ENCODE measurements at regions not wholly inside any gene's neighbourhood (a gene's known extent, or its start where the extent isn't known, plus 50 kb on each side); places are given as distances from the start of the nearest gene placed in this dataset.

DNA sequence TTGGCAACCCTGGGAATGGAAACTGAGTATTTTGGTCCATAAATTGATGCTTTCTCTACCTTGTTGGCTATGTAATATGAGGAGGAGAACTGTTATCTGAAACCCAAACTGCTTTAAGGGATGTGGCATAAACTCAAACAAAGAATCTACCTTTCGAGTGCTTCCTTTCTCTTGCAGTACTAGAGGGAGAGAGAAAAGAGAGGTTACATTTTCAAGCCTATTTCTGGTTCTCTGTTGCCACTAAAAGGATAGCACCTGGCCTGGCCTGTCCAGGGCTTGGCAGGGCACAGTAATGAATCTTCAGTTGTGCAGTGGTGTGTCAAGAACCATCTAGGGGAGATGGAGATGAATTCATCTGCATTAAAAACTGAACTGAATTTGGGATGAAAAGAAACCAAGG, 308.6 kb downstream of the PTTG2 start:
- TF ChIP-seq, protein P1, sequence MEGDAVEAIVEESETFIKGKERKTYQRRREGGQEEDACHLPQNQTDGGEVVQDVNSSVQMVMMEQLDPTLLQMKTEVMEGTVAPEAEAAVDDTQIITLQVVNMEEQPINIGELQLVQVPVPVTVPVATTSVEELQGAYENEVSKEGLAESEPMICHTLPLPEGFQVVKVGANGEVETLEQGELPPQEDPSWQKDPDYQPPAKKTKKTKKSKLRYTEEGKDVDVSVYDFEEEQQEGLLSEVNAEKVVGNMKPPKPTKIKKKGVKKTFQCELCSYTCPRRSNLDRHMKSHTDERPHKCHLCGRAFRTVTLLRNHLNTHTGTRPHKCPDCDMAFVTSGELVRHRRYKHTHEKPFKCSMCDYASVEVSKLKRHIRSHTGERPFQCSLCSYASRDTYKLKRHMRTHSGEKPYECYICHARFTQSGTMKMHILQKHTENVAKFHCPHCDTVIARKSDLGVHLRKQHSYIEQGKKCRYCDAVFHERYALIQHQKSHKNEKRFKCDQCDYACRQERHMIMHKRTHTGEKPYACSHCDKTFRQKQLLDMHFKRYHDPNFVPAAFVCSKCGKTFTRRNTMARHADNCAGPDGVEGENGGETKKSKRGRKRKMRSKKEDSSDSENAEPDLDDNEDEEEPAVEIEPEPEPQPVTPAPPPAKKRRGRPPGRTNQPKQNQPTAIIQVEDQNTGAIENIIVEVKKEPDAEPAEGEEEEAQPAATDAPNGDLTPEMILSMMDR (conservative IDR thresholded peaks at IDR 0.05; ENCODE audit: low read depth, low read length), result no peak
- TF ChIP-seq MXI1 (IDR thresholded peaks at IDR 0.05; ENCODE audit: borderline replicate concordance, low read depth, low read length) (no peak), POLR2A (IDR thresholded peaks at IDR 0.05; ENCODE audit: low read depth, low read length) (no peak), RFX5 (IDR thresholded peaks at IDR 0.05; ENCODE audit: low read depth, low read length) (no peak), MAFK (IDR thresholded peaks at IDR 0.05; ENCODE audit: low read depth, low read length) (no peak)
- TF ChIP-seq, protein P2, sequence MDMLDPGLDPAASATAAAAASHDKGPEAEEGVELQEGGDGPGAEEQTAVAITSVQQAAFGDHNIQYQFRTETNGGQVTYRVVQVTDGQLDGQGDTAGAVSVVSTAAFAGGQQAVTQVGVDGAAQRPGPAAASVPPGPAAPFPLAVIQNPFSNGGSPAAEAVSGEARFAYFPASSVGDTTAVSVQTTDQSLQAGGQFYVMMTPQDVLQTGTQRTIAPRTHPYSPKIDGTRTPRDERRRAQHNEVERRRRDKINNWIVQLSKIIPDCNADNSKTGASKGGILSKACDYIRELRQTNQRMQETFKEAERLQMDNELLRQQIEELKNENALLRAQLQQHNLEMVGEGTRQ (IDR thresholded peaks at IDR 0.05; ENCODE audit: low read depth, low read length), result no peak
- TF ChIP-seq, protein P3, sequence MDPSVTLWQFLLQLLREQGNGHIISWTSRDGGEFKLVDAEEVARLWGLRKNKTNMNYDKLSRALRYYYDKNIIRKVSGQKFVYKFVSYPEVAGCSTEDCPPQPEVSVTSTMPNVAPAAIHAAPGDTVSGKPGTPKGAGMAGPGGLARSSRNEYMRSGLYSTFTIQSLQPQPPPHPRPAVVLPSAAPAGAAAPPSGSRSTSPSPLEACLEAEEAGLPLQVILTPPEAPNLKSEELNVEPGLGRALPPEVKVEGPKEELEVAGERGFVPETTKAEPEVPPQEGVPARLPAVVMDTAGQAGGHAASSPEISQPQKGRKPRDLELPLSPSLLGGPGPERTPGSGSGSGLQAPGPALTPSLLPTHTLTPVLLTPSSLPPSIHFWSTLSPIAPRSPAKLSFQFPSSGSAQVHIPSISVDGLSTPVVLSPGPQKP (IDR thresholded peaks at IDR 0.05; ENCODE audit: borderline replicate concordance, low read depth, low read length), result no peak

Data from IMR-90 (cell line).